Fibroblast of lung (primary cell): ENCODE measurements at regions not wholly inside any gene's neighbourhood (a gene's known extent, or its start where the extent isn't known, plus 50 kb on each side); places are given as distances from the start of the nearest gene placed in this dataset.

Experiments
- EZH2 ChIP-seq: IDR thresholded peaks from 2 replicates; pipeline ENCODE4 v1.5.1; 2012; ENCODE audit warnings: low read length, control low read depth, mild to moderate bottlenecking; ENCODE audit errors: missing control alignments
- TF ChIP-seq, protein P1 (sequence below), 2 donors: IDR thresholded peaks in 1 of 2; conservative IDR thresholded peaks in 1 of 2; 1 replicate in 1 of 2; 2 replicates in 1 of 2; pipeline ENCODE4 v1.5.1; 2011 to 2012; ENCODE audit warnings: low read length in 2 of 2, control low read depth in 1 of 2, inconsistent platforms in 1 of 2, low read depth in 1 of 2, mild to moderate bottlenecking in 1 of 2

DNA sequence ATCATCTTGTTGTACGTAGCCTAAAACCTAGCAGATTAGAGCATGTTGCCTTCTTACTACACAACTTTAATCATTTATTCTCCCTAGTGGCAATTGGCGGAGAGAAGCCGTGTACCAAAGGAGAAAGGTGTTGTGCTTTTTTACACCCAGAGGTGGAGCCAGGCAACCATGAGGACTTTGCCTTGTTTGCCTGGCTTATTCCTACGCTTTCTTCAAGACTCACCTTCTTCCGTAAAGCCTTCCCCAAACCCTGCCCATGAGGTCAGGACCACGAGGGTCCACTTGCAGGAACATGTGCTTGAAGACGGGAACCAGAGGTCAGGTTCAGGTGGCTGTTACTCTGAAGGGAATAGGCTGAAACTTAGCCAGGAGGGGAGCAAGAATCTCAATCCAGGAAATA is 290.5 kb downstream of the RAB28 start:
- TF ChIP-seq, protein P1, sequence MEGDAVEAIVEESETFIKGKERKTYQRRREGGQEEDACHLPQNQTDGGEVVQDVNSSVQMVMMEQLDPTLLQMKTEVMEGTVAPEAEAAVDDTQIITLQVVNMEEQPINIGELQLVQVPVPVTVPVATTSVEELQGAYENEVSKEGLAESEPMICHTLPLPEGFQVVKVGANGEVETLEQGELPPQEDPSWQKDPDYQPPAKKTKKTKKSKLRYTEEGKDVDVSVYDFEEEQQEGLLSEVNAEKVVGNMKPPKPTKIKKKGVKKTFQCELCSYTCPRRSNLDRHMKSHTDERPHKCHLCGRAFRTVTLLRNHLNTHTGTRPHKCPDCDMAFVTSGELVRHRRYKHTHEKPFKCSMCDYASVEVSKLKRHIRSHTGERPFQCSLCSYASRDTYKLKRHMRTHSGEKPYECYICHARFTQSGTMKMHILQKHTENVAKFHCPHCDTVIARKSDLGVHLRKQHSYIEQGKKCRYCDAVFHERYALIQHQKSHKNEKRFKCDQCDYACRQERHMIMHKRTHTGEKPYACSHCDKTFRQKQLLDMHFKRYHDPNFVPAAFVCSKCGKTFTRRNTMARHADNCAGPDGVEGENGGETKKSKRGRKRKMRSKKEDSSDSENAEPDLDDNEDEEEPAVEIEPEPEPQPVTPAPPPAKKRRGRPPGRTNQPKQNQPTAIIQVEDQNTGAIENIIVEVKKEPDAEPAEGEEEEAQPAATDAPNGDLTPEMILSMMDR (conservative IDR thresholded peaks at IDR 0.05 in 1 of 2, IDR thresholded peaks at IDR 0.05 in 1 of 2; ENCODE audit: low read depth in 1 of 2, low read length in 2 of 2): no peak
- no peak for TF ChIP-seq EZH2
